Islet precursor cell (in vitro differentiated cells): ENCODE measurements at regions not wholly inside any gene's neighbourhood (a gene's known extent, or its start where the extent isn't known, plus 50 kb on each side); places are given as distances from the start of the nearest gene placed in this dataset.

Source experiments
- DNase-seq: peaks from one replicate; pipeline ENCODE4 v3.0.0-alpha.2; 2018

DNA sequence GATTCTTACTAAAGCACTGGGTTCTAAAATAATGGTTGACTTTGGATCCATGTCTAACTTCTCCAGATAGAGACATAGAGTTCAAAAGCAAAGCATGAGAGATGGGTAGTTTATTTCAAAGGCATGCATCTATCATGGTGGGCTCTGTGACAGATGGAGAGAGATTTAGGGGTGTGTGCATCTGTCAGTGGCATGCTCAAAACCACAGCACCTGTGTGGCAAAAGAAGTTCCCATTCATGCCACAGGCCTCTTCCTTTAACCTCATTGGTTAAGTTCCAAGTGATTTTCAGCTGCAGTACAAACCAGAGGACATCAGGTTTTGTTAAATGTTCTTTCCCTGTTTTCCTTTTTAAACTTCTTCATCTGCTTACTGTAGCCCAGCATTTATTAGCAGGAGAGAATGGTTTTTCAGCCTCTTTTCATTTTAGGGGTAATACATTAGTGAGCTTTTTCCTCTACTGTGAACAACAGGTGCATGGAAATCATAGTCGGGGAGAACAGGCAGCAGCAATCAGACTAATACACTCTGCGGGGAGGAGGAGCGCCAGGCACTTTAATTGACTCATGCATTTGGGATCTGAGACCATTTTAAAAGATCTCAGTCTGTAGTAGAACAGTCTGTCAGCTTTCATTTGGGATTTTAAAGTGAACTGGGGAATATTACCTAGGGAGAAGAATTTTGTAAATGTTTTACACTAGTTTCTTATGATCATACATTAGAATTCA is 52.4 kb upstream of the UPP2 start:
- no peak for DNase-seq

DNA sequence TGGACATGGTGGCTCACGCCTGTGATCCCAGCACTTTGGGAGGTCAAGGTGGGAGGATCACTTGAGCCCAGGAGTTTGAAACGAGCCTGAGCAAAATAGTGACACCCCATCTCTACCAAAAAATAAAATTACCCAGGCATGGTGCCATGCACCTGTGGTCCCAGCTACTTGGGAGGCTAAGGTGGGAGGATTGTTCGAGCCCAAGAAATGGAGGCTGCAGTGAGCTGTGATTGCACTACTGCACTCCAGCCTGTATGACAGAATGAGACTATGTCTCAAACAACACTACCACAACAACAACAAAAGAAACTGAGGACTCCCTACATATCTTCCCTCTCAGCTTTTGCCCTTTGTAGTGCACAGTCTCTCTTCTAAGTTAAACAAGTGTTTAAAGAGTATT is 53.3 kb upstream of the UPP2 start:
- DNase-seq = no peak

DNA sequence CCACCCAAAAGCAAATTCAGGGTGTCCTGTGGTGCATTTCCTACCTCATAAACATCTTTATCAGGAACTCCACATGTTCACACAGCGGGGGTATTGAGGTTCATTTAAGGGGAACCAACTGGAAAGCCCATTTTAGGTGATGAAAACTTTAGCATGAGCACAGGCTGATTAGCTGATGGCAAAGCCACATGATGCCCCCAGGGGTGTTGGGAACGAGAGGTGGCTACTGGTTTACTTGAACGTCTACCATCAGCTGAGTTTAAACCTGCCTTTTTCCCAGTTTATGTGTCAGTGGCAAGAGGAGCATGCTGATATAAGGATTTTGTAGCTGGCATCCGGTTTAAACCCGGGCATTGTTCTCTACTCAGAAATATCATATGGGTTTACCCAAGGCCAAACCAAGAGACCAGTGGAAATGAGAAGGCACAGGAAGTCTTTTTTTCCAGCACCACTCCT is 54.5 kb upstream of the UPP2 start:
- peak; percentile 22 for DNase-seq

DNA sequence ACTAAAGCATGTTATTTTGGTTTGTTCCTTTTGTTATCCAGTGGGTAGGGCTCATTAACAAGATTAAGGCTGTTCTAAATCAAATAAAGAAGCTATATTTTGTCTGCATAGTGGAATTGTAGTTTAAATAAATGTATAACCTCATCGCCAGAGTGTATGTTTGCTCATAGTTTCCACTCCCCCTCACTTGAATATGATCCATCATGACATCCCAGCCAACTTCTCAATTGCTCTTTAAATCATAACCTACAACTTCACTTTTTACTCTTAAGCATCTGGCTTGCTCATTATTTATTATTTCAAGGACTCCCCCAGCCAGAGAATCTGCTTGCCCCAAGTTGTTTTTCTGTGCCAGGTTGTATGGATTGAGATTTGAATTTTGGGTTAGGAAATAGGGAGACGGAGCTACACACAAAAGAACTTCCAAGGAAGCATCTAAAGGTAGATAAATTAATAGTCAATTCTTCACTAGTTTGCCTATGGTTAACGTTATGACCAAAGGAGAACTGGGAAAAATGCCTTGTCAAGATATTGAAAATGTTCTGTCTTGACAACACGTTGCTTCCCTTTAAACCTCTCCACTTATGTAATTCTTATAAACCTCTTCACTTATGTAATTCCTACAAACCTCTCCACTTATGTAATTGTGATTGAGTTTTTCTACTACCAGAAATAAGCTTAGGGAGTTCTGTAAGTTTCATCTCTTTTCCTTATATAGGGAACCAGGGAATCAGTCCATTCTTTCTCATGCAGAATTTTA is 55.4 kb upstream of the UPP2 start:
- no peak for DNase-seq

DNA sequence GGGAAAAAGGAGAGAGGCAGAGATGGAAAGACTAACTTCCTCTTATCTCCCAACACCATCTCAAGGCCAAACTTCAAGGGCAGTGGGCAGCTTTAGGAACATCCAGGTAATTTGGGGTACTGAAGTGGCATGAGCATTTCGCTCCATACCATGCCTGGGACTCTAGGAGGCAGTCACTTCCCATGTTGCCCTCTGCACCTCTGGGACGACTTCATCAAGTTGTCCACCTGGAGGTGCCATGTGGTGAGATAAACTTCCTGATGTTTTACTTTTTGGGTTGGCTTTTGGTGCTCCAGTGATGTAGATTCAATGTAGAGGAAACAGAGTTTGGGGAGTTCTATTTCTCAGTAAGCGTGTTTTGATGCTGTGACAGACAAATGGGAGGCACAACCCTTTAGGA is 56.3 kb upstream of the UPP2 start:
- DNase-seq = no peak

DNA sequence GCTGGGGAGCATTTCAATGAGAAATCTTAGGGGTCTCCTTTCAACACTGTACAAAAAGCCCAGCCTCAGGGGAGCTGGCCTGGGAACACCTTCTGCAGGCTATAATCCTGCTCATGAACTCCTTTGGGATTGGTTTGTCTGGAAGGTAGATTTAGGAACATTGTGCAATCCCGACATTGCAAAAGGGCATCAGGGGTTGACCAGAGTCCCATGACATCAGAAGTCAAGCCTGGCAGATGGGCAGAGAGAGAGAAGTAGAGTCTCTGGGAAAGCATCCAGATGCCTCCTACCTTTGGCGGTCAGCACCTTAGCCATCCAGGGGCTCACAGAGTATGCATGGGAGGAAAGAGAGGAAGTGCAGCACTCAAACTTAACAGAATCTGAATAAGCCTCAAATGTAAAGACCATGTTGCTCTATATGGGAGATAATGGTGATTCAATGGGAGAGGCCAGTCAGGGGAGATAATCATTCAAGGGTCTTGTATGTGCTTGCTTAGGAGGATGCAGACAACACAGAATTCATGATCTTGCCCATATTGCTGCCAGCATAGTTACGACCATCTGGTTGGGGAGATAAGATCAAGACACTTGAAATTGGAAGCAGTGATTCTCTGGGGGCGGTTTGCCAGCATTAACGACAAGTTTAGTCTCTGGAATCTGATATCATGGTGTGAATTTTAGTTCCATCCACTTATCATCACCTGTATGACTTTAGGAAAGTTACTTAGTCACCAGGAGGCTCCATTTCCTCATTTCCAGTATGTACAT is 58.3 kb upstream of the UPP2 start:
- DNase-seq = no peak

DNA sequence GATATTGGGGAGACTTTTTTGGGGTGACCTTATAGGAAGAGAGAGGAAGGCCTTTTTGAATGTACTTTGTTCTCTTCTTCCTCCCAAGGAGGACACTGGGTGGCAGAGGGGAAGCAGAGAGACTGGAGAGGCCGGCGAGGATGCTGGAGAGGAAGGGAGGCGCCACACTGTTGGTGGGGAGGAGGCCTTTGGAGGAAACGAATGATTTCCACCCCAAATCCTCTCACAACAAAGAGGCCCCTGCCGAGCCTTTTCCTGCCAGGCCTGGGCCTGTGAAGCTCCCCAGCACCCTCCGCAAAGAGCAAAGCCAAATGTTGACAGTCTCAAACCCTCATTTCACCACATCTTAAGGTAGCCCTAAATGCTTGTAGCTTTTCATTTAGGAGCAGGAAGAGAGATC is 59.0 kb upstream of the UPP2 start:
- no peak for DNase-seq

DNA sequence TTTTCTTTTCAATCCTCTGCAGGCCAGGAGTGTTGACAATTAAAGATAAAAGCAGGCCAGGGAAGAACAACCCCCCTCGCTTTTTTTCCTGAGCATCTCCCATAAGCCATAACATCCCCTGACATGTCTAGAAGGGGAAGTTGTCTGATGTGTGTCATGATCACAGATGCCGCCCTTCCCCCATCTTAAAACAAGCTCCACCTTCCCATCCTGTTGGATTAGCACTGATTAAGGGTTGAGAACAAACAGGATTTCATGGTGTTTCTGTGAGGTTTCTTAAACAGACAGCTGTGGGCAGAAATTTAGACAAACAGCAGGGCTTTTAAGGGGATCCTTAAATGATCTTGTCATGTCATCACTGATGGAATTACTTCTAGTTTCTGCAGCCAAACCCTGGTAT is 59.4 kb upstream of the UPP2 start:
- no peak for DNase-seq

DNA sequence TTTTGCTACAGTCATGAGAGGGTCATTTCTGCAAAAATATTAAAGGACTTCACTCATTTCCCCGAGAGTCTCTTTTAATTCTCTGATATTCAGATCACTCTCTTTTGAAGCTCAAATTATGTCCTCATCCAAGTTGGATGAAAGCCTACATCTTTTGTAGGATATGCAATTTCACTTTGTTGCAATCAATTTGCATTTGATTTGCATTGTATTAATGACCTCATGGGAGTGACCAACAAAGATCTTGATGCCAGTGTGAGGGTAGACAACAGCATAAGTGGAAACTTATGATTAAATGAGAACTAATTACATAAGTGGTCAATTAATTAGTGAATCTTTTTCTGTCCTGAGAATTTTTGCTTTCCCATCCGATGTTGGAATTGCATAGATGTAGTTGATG is 60.3 kb upstream of the UPP2 start:
- DNase-seq = no peak

DNA sequence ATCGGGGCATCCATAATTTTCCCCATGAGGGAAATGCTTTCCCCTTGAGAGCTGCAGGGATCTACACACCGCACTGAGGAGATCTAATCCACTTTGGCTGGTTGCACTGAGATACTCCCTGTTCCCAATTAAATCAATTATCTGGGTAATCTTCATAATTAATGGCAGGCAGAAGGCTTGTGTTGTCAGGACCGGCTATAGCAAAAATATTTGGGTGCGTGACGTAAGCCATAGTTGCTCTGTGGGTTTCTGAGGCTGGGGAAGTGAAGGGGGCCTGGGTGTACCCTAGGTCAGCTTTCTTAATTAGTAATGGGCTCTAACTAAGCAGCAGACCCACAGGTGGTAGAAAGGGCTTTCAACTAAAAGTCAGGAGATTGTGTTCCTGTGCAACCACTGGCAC is 62.8 kb upstream of the UPP2 start:
- no peak for DNase-seq

DNA sequence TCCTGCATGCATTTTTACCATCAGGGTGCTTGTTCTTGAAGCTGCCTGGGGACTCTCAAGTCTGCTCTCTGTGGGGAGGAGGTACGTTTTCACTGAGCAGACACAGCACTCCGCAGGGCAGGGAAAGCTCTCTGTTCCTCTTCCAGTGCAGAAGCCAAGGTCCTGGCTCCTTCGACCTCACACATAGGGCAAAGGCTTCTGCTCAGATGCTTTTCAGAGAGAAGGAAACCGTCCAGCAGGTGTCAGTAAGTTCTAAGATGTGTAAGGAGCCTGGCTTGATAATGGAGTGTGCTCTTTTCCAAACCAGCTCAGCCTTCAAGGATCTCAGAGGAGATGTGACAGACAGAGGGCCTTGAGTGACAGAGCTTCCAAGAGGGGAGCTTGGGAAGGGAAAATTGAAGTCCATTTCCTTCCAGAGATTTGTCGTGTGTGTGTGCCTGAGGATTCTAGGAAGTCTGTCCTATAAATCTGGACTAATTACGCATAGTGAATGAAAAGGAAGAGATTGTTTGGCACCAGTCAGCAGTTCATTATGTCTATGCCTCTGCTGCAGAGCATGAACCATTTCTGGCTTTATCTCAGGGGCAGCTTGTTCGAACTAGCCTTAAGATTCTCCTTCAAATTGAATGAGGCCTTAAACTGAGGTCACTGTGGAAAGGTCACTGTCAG is 67.3 kb upstream of the UPP2 start:
- peak; percentile 71 for DNase-seq

DNA sequence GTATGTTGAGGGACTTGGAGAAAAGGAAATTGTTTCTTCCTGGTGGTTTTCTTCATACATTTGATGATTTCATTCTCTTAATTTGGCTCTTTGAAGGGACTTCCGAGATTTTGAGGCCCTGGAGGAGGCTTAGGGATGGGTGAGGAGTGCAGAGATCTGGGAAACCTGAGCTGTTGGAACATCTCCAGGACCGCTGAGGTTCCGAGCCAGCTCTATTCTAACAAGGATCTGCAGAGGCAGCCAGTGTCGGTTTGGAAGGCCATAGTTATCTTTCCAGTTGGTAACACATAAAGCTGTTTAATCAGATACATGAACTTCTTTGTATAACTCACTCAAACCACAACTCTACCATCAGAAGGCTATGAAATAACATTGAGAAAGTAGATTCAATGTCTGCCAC is 70.3 kb upstream of the UPP2 start:
- DNase-seq = no peak

DNA sequence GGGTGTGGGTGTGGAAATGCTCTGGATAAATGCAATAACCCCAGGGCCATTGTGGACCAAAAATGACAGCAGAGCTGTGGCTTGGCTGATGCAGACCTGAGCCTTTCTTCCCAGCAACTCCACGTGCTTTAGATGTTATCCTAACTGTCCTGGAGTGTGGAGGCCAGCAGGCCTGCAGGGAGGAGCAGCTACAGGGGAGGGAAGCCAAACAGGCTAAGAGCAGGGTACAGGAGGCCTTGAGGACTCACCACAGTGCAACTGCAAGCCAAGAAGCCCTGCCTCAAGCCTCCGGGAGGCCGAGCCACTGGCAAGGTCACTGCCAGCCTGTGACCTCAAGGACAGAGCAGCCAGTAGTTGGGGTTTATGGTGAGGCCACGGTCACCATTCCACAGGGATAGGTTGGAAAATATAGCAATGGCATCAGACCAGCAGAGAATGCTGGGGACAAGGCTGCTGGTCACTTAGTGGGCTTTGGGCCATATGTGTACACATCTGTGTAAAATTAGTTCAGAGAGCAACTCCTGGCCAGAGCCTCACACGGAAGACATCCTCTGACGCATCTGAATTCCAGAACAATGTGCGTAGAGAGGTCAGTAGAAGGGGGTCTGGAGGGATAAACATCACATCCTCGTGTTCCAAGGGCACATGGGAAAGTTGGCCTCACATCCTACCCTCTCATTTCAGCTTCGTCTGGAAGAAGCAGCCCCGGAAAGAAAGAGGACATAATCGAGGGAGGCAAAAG is 76.2 kb upstream of the UPP2 start:
- DNase-seq = no peak

DNA sequence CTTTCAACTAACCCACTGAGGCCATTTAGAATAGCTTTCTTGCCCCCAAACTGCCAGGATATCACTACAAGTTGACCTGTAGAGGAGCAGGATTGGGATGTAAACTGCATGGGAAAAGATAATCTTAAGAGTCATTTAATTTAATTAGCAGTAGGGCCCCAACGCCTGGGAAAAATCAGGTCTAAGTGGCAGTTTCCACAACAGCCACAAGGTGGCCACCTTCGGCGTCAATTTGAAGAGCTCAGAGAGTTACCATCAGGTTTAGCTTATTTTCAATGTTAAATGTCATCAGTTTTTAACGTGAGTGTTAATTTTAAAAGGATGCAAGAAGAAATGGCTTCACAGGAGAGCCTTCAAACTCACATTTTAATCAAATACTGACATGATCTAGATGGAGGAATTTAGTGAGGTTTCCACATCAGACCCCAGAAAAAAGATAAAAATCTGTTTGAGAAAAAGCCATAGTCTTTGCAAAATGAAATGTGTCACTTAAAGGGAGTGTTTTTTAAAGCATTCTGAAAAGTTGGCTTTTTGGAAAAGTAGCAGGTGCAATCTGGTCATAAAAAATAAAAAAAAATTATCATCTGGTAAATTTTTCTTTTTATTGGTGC is 77.3 kb upstream of the UPP2 start:
- peak; percentile 66 for DNase-seq

DNA sequence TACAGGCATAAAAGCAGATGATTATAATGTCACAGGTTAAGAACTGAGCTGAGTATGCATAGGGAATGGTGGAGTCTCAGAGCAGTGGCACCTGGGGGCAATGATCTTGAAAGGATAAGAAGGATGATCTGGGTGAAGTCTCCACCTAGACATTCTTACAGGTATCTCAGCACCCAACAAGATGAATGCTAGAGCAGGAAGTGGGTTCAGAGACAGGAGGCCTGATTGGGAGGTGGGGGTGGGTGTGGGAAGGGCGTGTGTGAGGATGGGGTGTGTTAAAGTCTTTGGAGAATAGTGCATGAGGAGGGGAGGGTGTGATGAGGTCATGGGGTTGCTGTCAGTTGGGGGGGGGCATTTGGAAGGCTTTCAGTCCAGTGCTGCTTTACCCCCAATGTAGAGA is 78.8 kb upstream of the UPP2 start:
- DNase-seq = no peak

DNA sequence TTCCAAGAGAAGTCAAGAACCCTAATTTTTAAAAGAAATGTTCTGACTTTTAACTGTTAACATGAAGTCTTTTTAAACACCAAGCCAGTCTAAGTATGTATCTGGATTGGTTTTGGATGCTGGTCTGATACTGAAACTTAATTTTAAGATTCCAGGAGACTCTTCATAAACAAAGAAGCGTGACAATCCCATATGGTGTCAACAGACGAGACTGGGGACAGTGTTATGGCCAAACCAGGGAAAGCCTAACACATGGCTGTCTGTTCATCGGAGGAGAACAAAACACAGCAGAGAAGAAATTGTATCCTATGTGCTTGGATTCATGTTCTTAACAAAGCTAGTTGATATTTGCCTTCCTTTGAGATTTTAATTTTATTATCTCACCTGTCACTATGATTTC is 80.5 kb upstream of the UPP2 start:
- DNase-seq = no peak

DNA sequence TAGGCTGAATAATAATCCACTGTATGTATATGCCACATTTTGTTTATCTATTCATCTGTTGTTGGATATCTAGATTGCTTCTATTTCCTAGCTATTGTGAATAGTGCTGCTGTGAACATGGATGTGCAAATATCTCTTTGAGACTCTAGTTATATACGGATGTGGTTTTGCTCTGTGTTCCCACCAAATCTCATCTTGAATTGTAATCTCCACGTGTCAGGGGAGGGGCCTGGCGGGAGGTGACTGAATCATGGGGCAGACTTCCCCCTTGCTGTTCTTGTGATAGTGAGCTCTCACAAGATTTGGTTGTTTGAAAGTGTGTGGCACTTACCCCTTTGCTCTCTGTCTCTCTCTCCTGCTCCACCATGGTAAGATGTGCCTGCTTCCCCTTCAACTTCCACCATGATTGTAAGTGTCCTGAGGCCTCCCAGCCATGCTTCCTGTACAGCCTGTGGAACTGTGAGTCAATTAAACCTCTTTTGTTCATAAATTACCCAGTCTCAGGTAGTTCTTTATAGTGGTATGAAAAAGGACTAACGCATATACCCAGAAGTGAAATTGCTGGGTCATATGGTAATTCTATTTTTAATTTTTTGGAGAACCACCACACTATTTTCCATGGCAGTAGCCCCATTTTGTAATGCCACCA is 86.1 kb upstream of the UPP2 start:
- no peak for DNase-seq

DNA sequence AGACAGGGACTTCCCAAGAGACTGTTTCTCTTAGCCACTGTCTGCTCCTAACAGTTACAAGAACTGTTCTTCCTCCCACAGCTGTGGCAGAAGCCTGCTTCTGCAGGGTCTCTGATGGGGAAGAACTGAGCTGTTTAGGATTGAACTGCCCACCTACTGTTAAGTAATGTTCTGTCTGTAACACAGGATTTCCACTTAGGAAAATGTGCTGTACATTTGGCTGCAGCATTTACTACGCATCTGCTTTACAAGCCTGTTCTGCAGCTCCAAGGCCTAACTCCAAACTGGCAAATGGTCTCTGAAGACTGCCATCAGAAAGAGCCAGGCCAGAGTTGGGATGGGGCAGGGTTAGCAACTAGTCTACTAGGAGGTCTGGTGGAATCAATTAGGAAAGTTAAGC is 87.8 kb upstream of the UPP2 start:
- DNase-seq = no peak

DNA sequence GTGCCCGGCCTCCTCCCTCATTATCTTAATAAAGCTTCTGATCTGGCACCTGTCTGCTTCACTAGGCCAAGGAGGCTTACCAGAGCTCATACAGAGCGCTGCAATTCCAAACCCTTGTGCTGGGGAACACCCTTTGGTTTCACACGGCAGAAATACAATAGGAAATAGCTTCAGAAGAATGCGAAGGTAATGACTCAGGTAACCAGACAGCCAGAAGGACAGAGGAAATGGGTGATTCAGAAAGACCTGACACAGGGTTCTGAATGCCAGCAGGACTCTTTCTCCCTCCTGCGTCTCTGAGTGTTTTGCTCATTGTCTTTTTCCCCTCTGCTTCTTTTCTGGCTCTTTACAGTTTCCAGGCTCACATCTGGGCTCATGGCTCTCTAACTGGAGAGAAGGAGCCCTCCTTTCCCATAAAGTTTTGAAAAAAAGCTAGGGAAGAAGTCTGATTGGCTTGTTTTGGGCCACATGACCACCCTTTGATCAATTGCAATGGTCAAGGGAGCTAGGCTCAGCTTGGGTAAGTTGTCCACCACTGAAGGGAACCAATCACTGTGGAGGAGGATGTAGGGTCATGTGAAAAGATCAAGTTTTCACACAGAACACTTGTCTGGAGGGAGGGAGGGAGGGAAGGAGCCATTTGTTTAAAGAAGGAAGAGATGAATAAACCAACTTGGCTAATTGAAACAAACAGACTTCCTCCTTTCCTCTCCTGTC is 90.5 kb upstream of the UPP2 start:
- DNase-seq = peak; percentile 80

DNA sequence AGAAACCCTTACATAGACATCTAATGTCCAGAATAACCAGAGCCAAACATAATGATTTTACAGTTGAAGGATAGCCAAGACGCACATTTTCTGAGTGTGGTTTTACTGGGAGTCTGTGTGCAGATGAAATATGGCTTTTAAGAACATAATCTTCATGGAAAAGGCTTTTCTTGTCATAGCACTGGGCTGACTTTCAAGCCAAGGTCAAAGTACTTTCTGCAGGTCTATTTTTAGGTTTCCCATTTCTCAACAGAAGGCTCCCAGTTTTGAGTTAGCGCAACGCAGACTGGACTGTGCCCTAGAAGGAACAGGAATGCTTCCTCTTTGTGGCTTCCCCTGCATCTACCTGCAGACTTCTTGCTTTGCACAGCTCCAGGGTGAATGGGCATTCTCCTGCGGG is 92.3 kb upstream of the UPP2 start:
- DNase-seq = no peak
